Heart left ventricle (tissue), 16 donors: ENCODE measurements at regions not wholly inside any gene's neighbourhood (a gene's known extent, or its start where the extent isn't known, plus 50 kb on each side); places are given as distances from the start of the nearest gene placed in this dataset.

ENCODE experiments used
- ATAC-seq, 4 donors: fragments of 200-7000 bp; cut with Tn5 transposase; one replicate each; pipeline ENCODE4 v1.9.1; 2020 to 2022; ENCODE audit warnings: moderate library complexity in 4 of 4, mild to moderate bottlenecking in 3 of 4, moderate number of reproducible peaks in 1 of 4
- DNase-seq, 5 donors: peaks; one replicate each; pipeline ENCODE4 v3.0.0-alpha.2; 2020
- H3K27ac ChIP-seq, 12 donors: fragments of 200-600 bp; sonication (generic) in 4 of 12; one replicate each; pipeline versions ENCODE4 v1.5.0 to v1.8.0; 2016 to 2022; ENCODE audit warnings: mild to moderate bottlenecking in 2 of 12
- H3K27me3 ChIP-seq, 9 donors: fragments of 200-600 bp; sonication (generic) in 2 of 9; one replicate each; pipeline versions ENCODE4 v1.5.1 to v1.8.0; 2016 to 2022; ENCODE audit warnings: mild to moderate bottlenecking in 3 of 9
- H3K36me3 ChIP-seq, 9 donors: fragments of 200-600 bp; sonication (generic) in 2 of 9; one replicate each; pipeline versions ENCODE4 v1.5.0 to v1.8.0; 2018 to 2022; ENCODE audit warnings: mild to moderate bottlenecking in 2 of 9
- H3K4me1 ChIP-seq, 12 donors: fragments of 200-600 bp; sonication (generic) in 4 of 12; one replicate each; pipeline versions ENCODE4 v1.5.0 to v1.8.0; 2016 to 2022; ENCODE audit warnings: mild to moderate bottlenecking in 3 of 12
- H3K4me3 ChIP-seq, 12 donors: fragments of 200-600 bp; sonication (generic) in 4 of 12; one replicate each; pipeline versions ENCODE4 v1.5.0 to v1.8.0; 2017 to 2022; ENCODE audit warnings: mild to moderate bottlenecking in 9 of 12, moderate library complexity in 4 of 12
- H3K9me3 ChIP-seq, 12 donors: fragments of 200-600 bp; sonication (generic) in 4 of 12; one replicate each; pipeline versions ENCODE4 v1.5.0 to v1.8.0; 2016 to 2022; ENCODE audit warnings: mild to moderate bottlenecking in 1 of 12
- POLR2A ChIP-seq, 2 donors: fragments of 450-650 bp; IDR thresholded peaks; one replicate each; pipeline ENCODE4 v1.6.1; 2017; ENCODE audit warnings: antibody characterized with exemption in 2 of 2, mild to moderate bottlenecking in 2 of 2, moderate library complexity in 2 of 2
- WGBS, 4 donors: extraction: QIAGEN DNeasy Blood & Tissue Kit in 2 of 4; methylation state at CpG; one replicate each; pipeline versions ENCODE4 v1.1.5 to v1.1.7; 2013 to 2018; 5-methylcytosine and 5-hydroxymethylcytosine counted together
- intact Hi-C, 10 donors: fragments of 100-400 bp; cut with DNase I; formaldehyde crosslinking; loops; one replicate each; pipeline versions ENCODE4 v1.11.1 to v1.14.2; 2022
- TF ChIP-seq, protein P1 (sequence below), 12 donors: fragments of 200-600 bp; sonication (generic) in 4 of 12; IDR thresholded peaks; one replicate each; pipeline versions ENCODE4 v1.5.0 to v1.8.0; 2018 to 2022; ENCODE audit warnings: antibody characterized with exemption in 12 of 12, mild to moderate bottlenecking in 5 of 12
- donor health status: ischemic (EF 13 %, LVEDD 7.1; RV severe dilation, severe dysfunction).
- donor health status: healthy with polysubstance abuse.
- donor health status: DM: no; HTN: yes; CAD: no.
- donor health status: DM: no; HTN: no; CAD: no.
- donor health status: ischemic (EF 25% LVEDD 6.9; RV normal size, moderate dysfunction).
- donor health status: ischemic (EF 25% LVEDD 5.7; RV mildly dilated, moderate dysfunction).
- donor health status: healthy.
- donor health status: DM: yes; HTN: yes; CAD: no.
- donor health status: ischemic (EF 35%, LVEDD 5.7; RV mildly dilated, moderate dysfunction).
- donor health status: nonischemic (EF 11% LVEDD 7.7; RV severe dilation, severe dysfunction).
- donor health status: DM: yes; HTN: yes; CAD: no.
- donor health status: PGD.
- donor health status: ischemic (EF 29% LVEDD 5.4; RV normal size, mild dysfunction).
- donor health status: nonischemic (EF 23%, LVEDD 6.1; RV moderate dilation, normal function).

DNA sequence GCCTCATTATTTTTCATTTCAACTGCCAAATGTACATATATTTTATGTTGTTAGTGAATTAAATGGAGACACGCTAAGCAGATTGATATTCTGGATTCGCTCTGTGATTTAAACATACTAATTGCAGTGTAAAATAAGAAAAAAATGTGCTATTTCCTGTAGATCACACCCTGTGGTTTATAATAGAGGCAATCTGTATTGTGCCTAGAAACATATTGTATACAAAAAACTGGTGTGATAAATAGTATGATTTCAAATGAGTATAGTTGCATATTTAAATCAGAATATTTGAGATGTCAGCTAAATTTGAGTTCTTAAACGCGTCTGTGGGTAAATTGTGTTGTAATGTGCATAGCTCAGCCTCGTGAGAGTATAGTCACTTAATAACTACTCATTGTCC is 643.9 kb downstream of the TBC1D4 start:
- H3K27ac ChIP-seq, result no peak overlapping the region
- no peaks in the 10 kb centered on the region for H3K9me3 ChIP-seq
- no peaks in the 10 kb centered on the region for H3K27me3 ChIP-seq
- no peaks in the 10 kb centered on the region for H3K4me1 ChIP-seq
- WGBS, 4 donors, result 91 to 94% (median 93%) methylated on average over 5 of the region's 5 CpGs
- DNase-seq (no peak), ATAC-seq (no peak)
- H3K4me3 ChIP-seq, result no peak overlapping the region
- intact Hi-C loops, result no loop called here
- TF ChIP-seq, protein P1, sequence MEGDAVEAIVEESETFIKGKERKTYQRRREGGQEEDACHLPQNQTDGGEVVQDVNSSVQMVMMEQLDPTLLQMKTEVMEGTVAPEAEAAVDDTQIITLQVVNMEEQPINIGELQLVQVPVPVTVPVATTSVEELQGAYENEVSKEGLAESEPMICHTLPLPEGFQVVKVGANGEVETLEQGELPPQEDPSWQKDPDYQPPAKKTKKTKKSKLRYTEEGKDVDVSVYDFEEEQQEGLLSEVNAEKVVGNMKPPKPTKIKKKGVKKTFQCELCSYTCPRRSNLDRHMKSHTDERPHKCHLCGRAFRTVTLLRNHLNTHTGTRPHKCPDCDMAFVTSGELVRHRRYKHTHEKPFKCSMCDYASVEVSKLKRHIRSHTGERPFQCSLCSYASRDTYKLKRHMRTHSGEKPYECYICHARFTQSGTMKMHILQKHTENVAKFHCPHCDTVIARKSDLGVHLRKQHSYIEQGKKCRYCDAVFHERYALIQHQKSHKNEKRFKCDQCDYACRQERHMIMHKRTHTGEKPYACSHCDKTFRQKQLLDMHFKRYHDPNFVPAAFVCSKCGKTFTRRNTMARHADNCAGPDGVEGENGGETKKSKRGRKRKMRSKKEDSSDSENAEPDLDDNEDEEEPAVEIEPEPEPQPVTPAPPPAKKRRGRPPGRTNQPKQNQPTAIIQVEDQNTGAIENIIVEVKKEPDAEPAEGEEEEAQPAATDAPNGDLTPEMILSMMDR (IDR thresholded peaks at IDR 0.05), result no peak
- TF ChIP-seq POLR2A (IDR thresholded peaks at IDR 0.05), result no peak
- H3K36me3 ChIP-seq, result no peaks in the 10 kb centered on the region

DNA sequence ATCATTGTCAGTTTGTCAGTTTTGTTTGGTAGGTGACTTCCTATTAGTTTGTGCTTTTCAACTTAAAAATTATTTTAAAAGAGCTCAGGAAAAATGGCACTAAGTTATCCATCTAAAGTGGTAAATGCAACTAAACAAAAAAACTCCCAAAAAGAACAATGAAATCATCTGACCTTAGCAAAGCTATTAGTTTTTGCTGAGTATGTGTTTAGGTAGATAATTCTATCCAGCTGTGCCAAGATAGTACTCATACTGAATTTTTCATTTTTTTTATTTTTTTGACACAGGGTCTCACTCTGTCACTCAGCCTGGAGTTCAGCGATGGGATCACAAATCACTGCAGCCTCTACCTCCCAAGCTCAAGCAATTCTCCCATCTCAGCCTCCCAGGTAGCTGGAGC is 645.3 kb downstream of the TBC1D4 start:
- DNase-seq (no peak), ATAC-seq (no peak)
- Histone ChIP-seq H3K9me3 (no peaks in the 10 kb centered on the region), H3K36me3 (no peaks in the 10 kb centered on the region), H3K27me3 (no peaks in the 10 kb centered on the region), H3K4me3 (no peak overlapping the region), H3K27ac (no peak overlapping the region), H3K4me1 (no peaks in the 10 kb centered on the region)
- 90 to 98% (median 95%) methylated on average over 1 of the region's 1 CpG for WGBS, 4 donors
- intact Hi-C loops, result no loop called here
- no peak for TF ChIP-seq POLR2A (IDR thresholded peaks at IDR 0.05)
- TF ChIP-seq, protein P1 (IDR thresholded peaks at IDR 0.05), result no peak

DNA sequence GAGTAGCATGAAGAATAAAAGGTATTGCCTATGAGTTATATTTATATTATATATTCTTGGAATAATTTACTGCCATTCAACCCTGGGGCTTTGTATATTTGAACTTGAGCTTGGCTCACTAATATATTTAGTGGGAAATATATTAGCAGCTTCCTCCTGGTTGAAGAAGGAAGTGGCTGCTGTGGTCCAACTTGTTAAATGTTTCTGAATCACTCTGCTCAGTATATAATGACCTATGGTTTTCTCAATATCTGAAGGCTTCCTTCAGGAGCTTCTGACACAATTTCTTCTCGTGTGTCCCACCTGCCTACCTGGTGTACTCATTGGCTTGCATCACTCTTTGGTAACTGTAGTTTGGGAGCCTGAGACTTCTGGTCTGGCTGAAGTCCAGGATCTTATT is 646.4 kb downstream of the TBC1D4 start:
- Histone ChIP-seq H3K27ac (no peak overlapping the region), H3K36me3 (no peaks in the 10 kb centered on the region), H3K27me3 (no peaks in the 10 kb centered on the region), H3K4me3 (no peak overlapping the region), H3K9me3 (no peaks in the 10 kb centered on the region), H3K4me1 (no peaks in the 10 kb centered on the region)
- intact Hi-C loops, result no loop called here
- 50 to 67% (median 63%) methylated on average over 1 of the region's 1 CpG for WGBS, 4 donors
- ATAC-seq, result no peak
- TF ChIP-seq POLR2A (IDR thresholded peaks at IDR 0.05), result no peak
- TF ChIP-seq, protein P1 (IDR thresholded peaks at IDR 0.05), result no peak
- no peak for DNase-seq

DNA sequence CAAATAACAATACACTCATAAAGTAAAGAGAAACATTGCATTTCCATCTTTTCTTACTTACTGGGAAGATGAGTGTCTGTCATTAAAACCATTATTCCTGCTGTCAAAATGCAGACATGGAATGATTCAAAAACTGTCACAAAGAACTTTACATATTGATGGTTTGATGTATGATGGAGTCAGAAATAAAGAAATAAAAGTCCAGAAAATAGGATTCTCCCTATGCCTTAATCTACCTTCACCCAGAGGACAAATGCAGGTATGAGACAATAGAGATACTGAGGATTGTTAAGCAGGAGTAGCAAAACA is 656.1 kb downstream of the TBC1D4 start:
- ATAC-seq, result no peak
- no peak for DNase-seq
- Histone ChIP-seq H3K4me3 (no peak overlapping the region), H3K27ac (no peak overlapping the region), H3K9me3 (no peaks in the 10 kb centered on the region), H3K27me3 (no peaks in the 10 kb centered on the region), H3K4me1 (peaks cover 0 to 10% (median 5%) of the 10 kb centered on the region in 12 donors), H3K36me3 (no peaks in the 10 kb centered on the region)
- TF ChIP-seq, protein P1 (IDR thresholded peaks at IDR 0.05), result no peak
- no peak for TF ChIP-seq POLR2A (IDR thresholded peaks at IDR 0.05)
- intact Hi-C loops, result no loop called here
